GM23338 (cell line): ENCODE measurements at regions not wholly inside any gene's neighbourhood (a gene's known extent, or its start where the extent isn't known, plus 50 kb on each side); places are given as distances from the start of the nearest gene placed in this dataset.

Source experiments
- ATAC-seq: fragments of 200-7000 bp; cut with Tn5 transposase; 3 replicates; pipeline ENCODE4 v1.9.1; 2020
- DNase-seq: peaks from one replicate; pipeline ENCODE4 v3.0.0-alpha.2; 2015; ENCODE audit warnings: low spot score
- H2AFZ ChIP-seq: fragments of 200-600 bp; sonication (generic); 2 replicates; pipeline ENCODE4 v1.8.0; 2016; ENCODE audit warnings: antibody characterized with exemption, mild to moderate bottlenecking, moderate library complexity
- H3F3A ChIP-seq: fragments of 200-600 bp; sonication (generic); replicated peaks from 2 replicates; pipeline ENCODE4 v1.8.0; 2017; ENCODE audit warnings: antibody characterized with exemption, mixed run types, low read depth
- H3K27ac ChIP-seq: fragments of 200-600 bp; sonication (generic); 2 replicates; pipeline ENCODE4 v1.6.1; 2016; ENCODE audit warnings: low read depth
- H3K27me3 ChIP-seq: fragments of 200-600 bp; sonication (generic); 2 replicates; pipeline ENCODE4 v1.8.0; 2016; ENCODE audit warnings: mild to moderate bottlenecking, mixed run types, moderate library complexity; ENCODE audit not compliant: insufficient read depth
- H3K36me3 ChIP-seq: fragments of 200-600 bp; sonication (generic); 2 replicates; pipeline ENCODE4 v1.8.0; 2016; ENCODE audit warnings: mild to moderate bottlenecking; ENCODE audit not compliant: insufficient read depth
- H3K4me1 ChIP-seq: fragments of 200-600 bp; sonication (generic); 2 replicates; pipeline ENCODE4 v1.8.0; 2016; ENCODE audit warnings: mild to moderate bottlenecking, moderate library complexity; ENCODE audit not compliant: insufficient read depth
- H3K4me2 ChIP-seq: fragments of 200-600 bp; sonication (generic); 2 replicates; pipeline ENCODE4 v1.7.1; 2017; ENCODE audit warnings: mixed run types
- H3K4me3 ChIP-seq: fragments of 200-600 bp; sonication (generic); 2 replicates; pipeline ENCODE4 v1.6.1; 2016; ENCODE audit warnings: mixed run types
- H3K79me2 ChIP-seq: fragments of 200-600 bp; sonication (generic); replicated peaks from 2 replicates; pipeline ENCODE4 v1.8.0; 2017; ENCODE audit warnings: mild to moderate bottlenecking; ENCODE audit not compliant: insufficient read depth
- H3K9me2 ChIP-seq: fragments of 200-600 bp; sonication (generic); 2 replicates; pipeline ENCODE4 v1.8.0; 2017; ENCODE audit not compliant: insufficient read depth
- H4K20me1 ChIP-seq: fragments of 200-600 bp; sonication (generic); replicated peaks from 2 replicates; pipeline ENCODE4 v1.8.0; 2017; ENCODE audit warnings: mild to moderate bottlenecking; ENCODE audit not compliant: insufficient read depth
- H3K27ac Mint-ChIP-seq: 2 replicates; pipeline ENCODE4 v1.8.0; 2020; ENCODE audit warnings: inconsistent platforms, mild to moderate bottlenecking, moderate library complexity, mixed read lengths
- H3K27me3 Mint-ChIP-seq: 3 replicates; pipeline ENCODE4 v1.8.0; 2022; ENCODE audit warnings: low read depth, mild to moderate bottlenecking, moderate library complexity, mixed read lengths, inconsistent platforms; ENCODE audit not compliant: insufficient read depth, poor library complexity
- H3K36me3 Mint-ChIP-seq: 3 replicates; pipeline ENCODE4 v1.8.0; 2021; ENCODE audit warnings: low read depth, mild to moderate bottlenecking, inconsistent platforms, moderate library complexity, mixed read lengths
- H3K4me1 Mint-ChIP-seq: 3 replicates; pipeline ENCODE4 v1.8.0; 2020; ENCODE audit warnings: mild to moderate bottlenecking, inconsistent platforms, mixed read lengths
- H3K4me3 Mint-ChIP-seq: 3 replicates; pipeline ENCODE4 v1.8.0; 2021; ENCODE audit warnings: moderate library complexity, mild to moderate bottlenecking, inconsistent platforms, mixed read lengths
- H3K9me3 Mint-ChIP-seq: 3 replicates; pipeline ENCODE4 v1.8.0; 2020; ENCODE audit warnings: moderate library complexity, mild to moderate bottlenecking, inconsistent platforms, mixed read lengths
- CTCF ChIP-seq, 2 experiments: fragments of 200-600 bp in 1 of 2; sonication (generic) in 1 of 2; conservative IDR thresholded peaks; 2 replicates each; pipeline versions ENCODE4 v1.5.1 to v1.6.1; 2016 to 2017; ENCODE audit warnings: antibody characterized with exemption in 2 of 2, low read depth in 2 of 2, mild to moderate bottlenecking in 2 of 2, moderate library complexity in 1 of 2
- EZH2 ChIP-seq: fragments of 200-600 bp; sonication (generic); IDR thresholded peaks from one replicate; pipeline ENCODE4 v1.8.0; 2017; ENCODE audit warnings: antibody characterized with exemption, mild to moderate bottlenecking, low read depth; ENCODE audit not compliant: unreplicated experiment
- EZH2phosphoT487 ChIP-seq: fragments of 200-600 bp; sonication (generic); IDR thresholded peaks from one replicate; pipeline ENCODE4 v1.8.1; 2018; ENCODE audit warnings: antibody characterized with exemption; ENCODE audit not compliant: unreplicated experiment
- POLR2AphosphoS5 ChIP-seq: IDR thresholded peaks from 2 replicates; pipeline ENCODE4 v1.6.1; 2016; ENCODE audit warnings: antibody characterized with exemption, low read depth
- REST ChIP-seq: IDR thresholded peaks from one replicate; pipeline ENCODE4 v1.6.1; 2018; ENCODE audit warnings: antibody characterized with exemption; ENCODE audit not compliant: unreplicated experiment
- ZNF114 ChIP-seq: fragments of 250-450 bp; sonication (Bioruptor Pico); IDR thresholded peaks from 2 replicates; pipeline ENCODE4 v1.5.0; 2020; ENCODE audit warnings: mild to moderate bottlenecking, moderate library complexity
- ZNF331 ChIP-seq: fragments of 250-450 bp; sonication (Bioruptor Pico); IDR thresholded peaks from 2 replicates; pipeline ENCODE4 v1.5.0; 2020; ENCODE audit warnings: low read depth, mild to moderate bottlenecking, moderate library complexity
- ZNF462 ChIP-seq: fragments of 250-450 bp; sonication (Bioruptor Pico); IDR thresholded peaks from 2 replicates; pipeline ENCODE4 v1.5.0; 2020; ENCODE audit warnings: mild to moderate bottlenecking, moderate library complexity
- TF ChIP-seq, protein P1 (sequence below): IDR thresholded peaks from 2 replicates; pipeline ENCODE4 v1.6.1; 2016; ENCODE audit warnings: antibody characterized with exemption

- no peak for TF ChIP-seq CTCF (conservative IDR thresholded peaks at IDR 0.05; ENCODE audit: low read depth in 2 of 2)
Measured at GRCh38 chr4:35105486-35105885, 1138.8 kb downstream of the ARAP2 start (continued).

- no peak for ATAC-seq
- DNase-seq: no peak
- H2AFZ ChIP-seq: no peak overlapping the region
- H4K20me1 ChIP-seq: no peaks in the 10 kb centered on the region
- H3K79me2 ChIP-seq: no peaks in the 10 kb centered on the region
- H3K36me3 ChIP-seq: no peaks in the 10 kb centered on the region
- H3K27ac Mint-ChIP-seq: no peak overlapping the region
- H3K27me3 ChIP-seq: no peaks in the 10 kb centered on the region
- no peaks in the 10 kb centered on the region for H3K36me3 Mint-ChIP-seq
- no peaks in the 10 kb centered on the region for H3F3A ChIP-seq
- H3K9me3 Mint-ChIP-seq: peaks cover 3% of the 10 kb centered on the region; the same call in 1 of the 3 replicates
- no peak overlapping the region for H3K4me3 ChIP-seq
- no peak overlapping the region for H3K4me2 ChIP-seq
- no peak overlapping the region for H3K4me3 Mint-ChIP-seq
- H3K27ac ChIP-seq: no peak overlapping the region
- H3K9me2 ChIP-seq: peaks cover 3% of the 10 kb centered on the region; the same call in 1 of the 2 replicates
- H3K27me3 Mint-ChIP-seq: no peaks in the 10 kb centered on the region
- H3K4me1 ChIP-seq: no peaks in the 10 kb centered on the region
- no peaks in the 10 kb centered on the region for H3K4me1 Mint-ChIP-seq
- TF ChIP-seq CTCF (conservative IDR thresholded peaks at IDR 0.05; ENCODE audit: low read depth in 2 of 2) (no peak), POLR2AphosphoS5 (no peak), ZNF462 (CRISPR knock-in tag) (no peak), ZNF331 (CRISPR knock-in tag) (no peak), ZNF114 (CRISPR knock-in tag) (no peak), EZH2phosphoT487 (no peak), EZH2 (no peak), REST (no peak)
- TF ChIP-seq, protein P1, sequence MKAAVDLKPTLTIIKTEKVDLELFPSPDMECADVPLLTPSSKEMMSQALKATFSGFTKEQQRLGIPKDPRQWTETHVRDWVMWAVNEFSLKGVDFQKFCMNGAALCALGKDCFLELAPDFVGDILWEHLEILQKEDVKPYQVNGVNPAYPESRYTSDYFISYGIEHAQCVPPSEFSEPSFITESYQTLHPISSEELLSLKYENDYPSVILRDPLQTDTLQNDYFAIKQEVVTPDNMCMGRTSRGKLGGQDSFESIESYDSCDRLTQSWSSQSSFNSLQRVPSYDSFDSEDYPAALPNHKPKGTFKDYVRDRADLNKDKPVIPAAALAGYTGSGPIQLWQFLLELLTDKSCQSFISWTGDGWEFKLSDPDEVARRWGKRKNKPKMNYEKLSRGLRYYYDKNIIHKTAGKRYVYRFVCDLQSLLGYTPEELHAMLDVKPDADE: no peak
Measured at GRCh38 chr4:35106091-35106734, 1138.1 kb downstream of the ARAP2 start.
